Activated T-helper 1 cell treated with anti-CD3 and anti-CD28 coated beads, Interleukin-12 subunit alpha, Interleukin-12 subunit beta, Interleukin-2, Interleukin-4 antibody, amounts not matched to agents 30 ng/mL and 10 ng/mL and 1 ng/mL, durations not matched to agents 14 hours and 24 hours and 36 hours (primary cell): ENCODE measurements at regions not wholly inside any gene's neighbourhood (a gene's known extent, or its start where the extent isn't known, plus 50 kb on each side); places are given as distances from the start of the nearest gene placed in this dataset.
"Not testable (repeated sequence)": the region's sequence is repeated elsewhere in the genome, so short reads cannot be mapped to it uniquely, and the experiment has no call there.

Experiments used
- DNase-seq: peaks from one replicate; pipeline ENCODE4 v3.0.0; 2021; ENCODE audit warnings: low spot score
- H3K27ac Mint-ChIP-seq: one replicate; pipeline ENCODE4 v1.8.0; 2021; ENCODE audit warnings: mild to moderate bottlenecking, mixed read lengths
- H3K27me3 Mint-ChIP-seq: one replicate; pipeline ENCODE4 v1.8.0; 2022; ENCODE audit warnings: mild to moderate bottlenecking, moderate library complexity, mixed read lengths; ENCODE audit not compliant: insufficient read depth
- H3K36me3 Mint-ChIP-seq: one replicate; pipeline ENCODE4 v1.8.0; 2021; ENCODE audit warnings: low read depth, mixed read lengths
- H3K4me1 Mint-ChIP-seq: one replicate; pipeline ENCODE4 v1.8.0; 2021; ENCODE audit warnings: low read depth, mixed read lengths
- H3K4me3 Mint-ChIP-seq: one replicate; pipeline ENCODE4 v1.8.0; 2021; ENCODE audit warnings: mild to moderate bottlenecking, moderate library complexity, mixed read lengths
- H3K9me3 Mint-ChIP-seq: one replicate; pipeline ENCODE4 v1.8.0; 2021; ENCODE audit warnings: mixed read lengths
- intact Hi-C: fragments of 100-400 bp; cut with micrococcal nuclease; formaldehyde crosslinking; loops from one replicate; pipeline ENCODE4 v1.15.1; 2024

DNA sequence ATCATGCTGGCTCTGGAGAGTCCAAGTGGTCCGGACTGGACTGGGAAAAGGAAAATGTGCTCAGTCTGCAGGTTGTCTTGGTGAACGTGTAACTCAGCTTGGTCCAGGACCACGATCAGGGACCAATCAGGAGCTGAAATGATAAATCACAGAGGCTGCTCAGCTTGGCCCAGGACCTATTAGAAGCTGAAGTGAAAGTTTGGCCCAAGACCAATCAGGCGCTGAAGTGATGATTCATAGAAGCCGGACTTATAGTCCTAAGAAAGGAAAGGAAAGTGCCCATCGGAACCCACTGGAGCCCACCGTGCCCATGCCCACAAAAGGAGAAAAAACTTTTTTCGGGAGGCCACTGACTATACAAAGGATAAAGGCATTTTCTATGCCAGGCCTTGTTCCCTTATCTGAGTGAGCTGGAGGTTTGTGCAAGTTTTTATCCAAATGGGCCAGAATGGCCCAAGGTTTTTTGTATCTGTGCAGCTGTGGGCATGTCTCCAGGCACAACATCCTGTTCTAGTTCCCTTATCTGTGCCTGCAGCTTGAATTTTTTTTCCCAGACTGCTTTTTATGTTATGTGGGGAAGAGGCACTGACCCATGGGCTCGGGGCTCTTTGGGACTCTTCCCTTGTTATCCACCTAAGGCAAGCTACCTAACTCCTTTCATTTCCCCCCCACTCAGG, 194.4 kb downstream of the FAM133A start:
- DNase-seq, result no peak
- Mint-ChIP-seq H3K9me3 (no peaks in the 10 kb centered on the region), H3K27me3 (no peaks in the 10 kb centered on the region), H3K36me3 (no peaks in the 10 kb centered on the region), H3K27ac (no peak overlapping the region), H3K4me3 (no peak overlapping the region), H3K4me1 (no peaks in the 10 kb centered on the region)
- intact Hi-C loops, result no loop called here

DNA sequence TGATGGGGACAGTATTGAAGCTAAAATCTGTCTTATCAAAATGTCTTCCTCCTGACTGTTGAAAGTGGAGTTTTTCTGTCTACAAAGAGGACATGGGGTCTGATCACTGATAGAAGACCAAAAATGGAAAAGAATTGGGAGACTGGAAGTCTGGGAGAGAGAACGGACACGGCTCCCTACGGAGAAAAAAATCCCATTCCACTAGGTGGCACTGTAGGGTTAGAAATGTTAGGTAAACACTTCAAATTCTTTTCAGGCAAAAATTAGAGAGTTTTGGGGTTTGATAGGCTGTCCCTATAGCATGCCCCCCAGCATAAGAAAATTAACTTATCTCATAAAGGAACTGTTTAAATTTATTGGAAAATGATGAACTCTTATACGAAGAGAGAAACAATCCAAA, 200.5 kb downstream of the FAM133A start:
- Mint-ChIP-seq H3K4me1 (no peaks in the 10 kb centered on the region), H3K27me3 (no peaks in the 10 kb centered on the region), H3K27ac (no peak overlapping the region), H3K36me3 (no peaks in the 10 kb centered on the region), H3K4me3 (no peak overlapping the region), H3K9me3 (peaks cover 8% of the 10 kb centered on the region)
- DNase-seq, result no peak
- intact Hi-C loops, result loop anchor here (10.0 kb wide), 1 partner anchor 180 kb away; no protein-coding TSS in a partner anchor

DNA sequence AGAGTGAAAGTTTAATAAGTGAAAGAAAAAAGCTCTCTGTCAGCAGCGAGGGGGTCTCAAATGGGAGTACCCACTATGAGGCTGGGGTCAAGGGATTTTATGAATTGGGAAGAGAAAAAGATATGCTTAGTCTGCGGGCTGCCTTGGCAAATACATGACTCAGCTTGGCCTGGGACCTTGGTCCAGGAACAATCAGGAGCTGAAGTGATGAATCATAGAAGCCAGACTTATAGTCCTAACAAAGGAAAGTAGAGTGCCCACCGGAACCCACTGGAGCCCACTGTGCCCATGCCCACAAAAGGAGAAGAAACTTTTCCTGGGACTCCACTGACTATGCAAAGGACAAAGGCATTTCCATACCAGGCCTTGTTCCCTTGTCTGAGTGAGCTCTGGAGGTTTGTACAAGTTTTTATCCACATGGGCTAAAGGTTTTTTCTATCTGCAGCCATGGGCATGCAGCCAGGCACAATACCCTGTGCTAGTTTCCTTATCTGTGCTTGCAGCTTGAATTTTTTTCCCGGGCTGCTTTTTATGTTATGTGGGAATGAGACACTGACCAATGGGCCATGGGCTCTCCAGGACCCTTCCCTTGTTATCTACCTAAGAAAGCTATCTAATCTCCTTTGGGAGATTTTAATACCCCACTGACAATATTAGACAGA, 201.7 kb downstream of the FAM133A start:
- Mint-ChIP-seq H3K36me3 (no peaks in the 10 kb centered on the region), H3K4me1 (no peaks in the 10 kb centered on the region), H3K9me3 (peaks cover 8% of the 10 kb centered on the region), H3K4me3 (no peak overlapping the region), H3K27me3 (no peaks in the 10 kb centered on the region), H3K27ac (no peak overlapping the region)
- intact Hi-C loops, result loop anchor here (10.0 kb wide), 1 partner anchor 179 kb away; no protein-coding TSS in a partner anchor
- no peak for DNase-seq

DNA sequence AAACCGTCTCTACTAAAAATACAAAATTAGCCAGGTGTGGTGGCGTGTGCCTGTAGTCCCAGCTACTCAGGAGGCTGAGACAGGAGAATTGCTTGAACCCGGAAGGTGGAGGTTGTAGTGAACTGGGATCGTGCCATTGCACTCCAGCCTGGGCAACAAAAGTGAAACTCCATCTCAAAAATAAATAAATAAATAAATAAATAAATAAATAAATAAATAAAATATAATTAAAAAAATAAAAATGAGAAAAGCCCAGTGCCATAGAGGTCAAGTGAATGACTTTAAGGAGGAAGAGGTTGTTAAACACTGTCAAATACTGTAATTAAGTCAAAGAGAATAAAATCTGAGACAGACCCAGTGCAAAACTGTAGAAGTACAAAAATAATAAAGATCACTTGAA, 247.0 kb downstream of the FAM133A start:
- H3K27me3 Mint-ChIP-seq, H3K36me3 Mint-ChIP-seq, DNase-seq, H3K4me1 Mint-ChIP-seq, H3K9me3 Mint-ChIP-seq, H3K4me3 Mint-ChIP-seq, H3K27ac Mint-ChIP-seq, intact Hi-C loops: not testable (repeated sequence)

DNA sequence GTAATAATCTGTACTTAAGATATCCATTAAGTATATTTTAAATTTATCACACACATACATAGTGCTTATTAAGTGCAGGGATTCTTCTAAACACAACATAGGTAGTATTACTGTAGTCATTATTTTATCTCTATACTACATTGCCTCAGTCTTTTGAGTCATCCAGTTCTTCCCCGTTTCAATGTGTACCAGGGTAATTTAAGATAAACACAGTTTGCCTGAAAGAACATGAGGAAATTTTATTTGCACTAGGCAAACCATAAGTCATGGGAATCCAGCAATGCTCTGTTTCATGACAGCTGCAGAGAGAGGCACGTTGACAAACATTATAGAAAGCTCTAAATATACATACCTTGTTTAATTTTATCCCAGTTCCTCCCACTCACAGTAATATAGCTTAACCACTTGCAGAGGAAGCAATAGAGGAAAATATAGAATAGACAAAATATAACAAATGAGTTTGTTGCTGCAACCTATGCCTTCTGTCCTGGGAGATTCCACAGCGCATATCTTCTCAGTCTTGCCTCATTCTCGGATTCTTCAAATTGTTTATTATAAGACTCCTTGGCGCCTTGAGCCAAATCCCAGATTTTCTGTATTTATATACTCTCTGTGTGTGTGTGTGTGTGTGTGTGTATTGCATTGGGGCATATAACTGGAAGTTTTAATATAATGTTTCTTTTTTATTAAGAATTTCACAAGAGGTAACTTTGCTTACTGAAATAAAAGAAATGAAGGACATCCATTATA, 258.6 kb downstream of the FAM133A start:
- Mint-ChIP-seq H3K4me1 (no peaks in the 10 kb centered on the region), H3K27me3 (no peaks in the 10 kb centered on the region), H3K36me3 (no peaks in the 10 kb centered on the region), H3K4me3 (no peak overlapping the region), H3K9me3 (no peaks in the 10 kb centered on the region), H3K27ac (no peak overlapping the region)
- DNase-seq, result no peak
- intact Hi-C loops, result no loop called here

DNA sequence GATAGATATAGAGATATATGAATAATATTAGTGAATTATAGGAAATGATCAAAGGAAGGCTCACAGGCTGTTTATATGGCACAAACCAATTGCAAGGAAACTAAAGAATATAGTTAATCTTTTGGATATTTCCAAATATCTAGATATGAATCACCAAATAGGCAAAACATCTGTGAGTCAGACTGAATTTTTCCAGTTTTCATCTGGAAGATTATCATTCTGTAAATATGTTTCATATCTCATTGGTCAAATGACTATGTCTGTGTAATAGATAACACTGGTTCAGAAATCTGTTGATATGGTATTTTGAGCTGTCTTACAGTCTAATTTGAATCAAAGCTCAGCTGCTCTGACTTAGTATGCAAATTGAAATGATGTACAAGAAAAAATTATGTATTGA, 303.6 kb downstream of the FAM133A start:
- intact Hi-C loops, result no loop called here
- H3K36me3 Mint-ChIP-seq, result no peaks in the 10 kb centered on the region
- H3K27me3 Mint-ChIP-seq, result no peaks in the 10 kb centered on the region

DNA sequence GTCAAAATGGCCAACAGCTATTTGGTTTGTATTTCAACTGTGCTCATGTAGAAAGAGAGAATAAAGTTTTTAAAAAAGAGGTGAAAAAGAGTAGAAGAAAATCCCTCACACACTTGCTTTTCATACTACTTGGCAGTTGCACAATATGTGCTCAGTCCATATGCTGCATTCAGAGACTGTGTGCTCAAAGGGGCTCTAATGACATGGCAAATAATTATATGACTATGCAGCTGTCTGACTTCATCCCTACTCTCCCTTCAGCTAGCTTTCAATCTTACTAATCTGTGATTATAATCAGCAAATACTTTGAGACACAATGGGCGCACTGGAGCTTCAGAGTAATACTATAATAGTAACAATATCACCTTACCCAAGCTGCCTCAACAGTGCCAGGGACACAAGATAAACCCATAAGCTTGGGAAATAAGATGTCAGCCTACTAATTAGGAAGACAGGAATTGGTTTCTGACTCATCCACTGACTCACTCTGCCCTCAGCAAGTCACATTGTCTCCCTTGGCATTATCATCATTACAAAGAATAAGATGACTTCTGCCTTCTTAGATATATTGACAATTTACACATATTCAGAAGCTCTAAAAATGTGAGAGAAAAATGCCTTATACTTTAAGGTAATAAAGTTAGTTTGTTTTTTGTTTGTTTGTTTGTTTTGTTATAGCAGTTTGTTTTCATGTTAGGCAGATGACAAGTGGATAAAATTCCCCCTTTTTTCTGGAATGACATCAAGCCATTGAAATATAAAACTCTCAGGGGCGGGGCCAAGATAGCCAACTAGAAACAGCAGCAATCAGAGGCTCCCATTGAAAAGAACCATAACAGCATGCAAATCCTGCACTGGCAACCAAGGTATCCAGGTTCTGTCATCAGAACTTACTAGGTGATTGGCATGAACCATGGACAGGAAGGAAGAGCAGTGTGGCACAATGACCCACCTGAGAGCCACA, 311.6 kb downstream of the FAM133A start:
- no peaks in the 10 kb centered on the region for H3K36me3 Mint-ChIP-seq
- H3K4me3 Mint-ChIP-seq, result no peak overlapping the region
- no peak overlapping the region for H3K27ac Mint-ChIP-seq
- no peaks in the 10 kb centered on the region for H3K27me3 Mint-ChIP-seq
- DNase-seq, result no peak
- no peaks in the 10 kb centered on the region for H3K9me3 Mint-ChIP-seq
- intact Hi-C loops, result no loop called here
- no peaks in the 10 kb centered on the region for H3K4me1 Mint-ChIP-seq

More for the DNA sequence above, 303.6 kb downstream of the FAM133A start:
- no peak overlapping the region for H3K27ac Mint-ChIP-seq
- H3K4me1 Mint-ChIP-seq, result no peaks in the 10 kb centered on the region
- no peaks in the 10 kb centered on the region for H3K9me3 Mint-ChIP-seq
- H3K4me3 Mint-ChIP-seq, result no peak overlapping the region
- no peak for DNase-seq
